HEK293 (cell line): ENCODE measurements at regions not wholly inside any gene's neighbourhood (a gene's known extent, or its start where the extent isn't known, plus 50 kb on each side); places are given as distances from the start of the nearest gene placed in this dataset.

Experiments used
- CTCF ChIP-seq: fragments of 450-650 bp; formaldehyde crosslinking; IDR thresholded peaks from 2 replicates; pipeline ENCODE4 v1.5.1; 2016; ENCODE audit warnings: missing biosample characterization, missing genetic modification characterization
- PRDM6 ChIP-seq: fragments of 450-650 bp; formaldehyde crosslinking; IDR thresholded peaks from 2 replicates; pipeline ENCODE4 v1.5.1; 2017; ENCODE audit warnings: missing biosample characterization, missing genetic modification characterization
- SALL2 ChIP-seq: fragments of 450-650 bp; formaldehyde crosslinking; IDR thresholded peaks from 2 replicates; pipeline ENCODE4 v1.5.0; 2017; ENCODE audit warnings: missing biosample characterization, mild to moderate bottlenecking, missing genetic modification characterization, borderline replicate concordance
- YY2 ChIP-seq: fragments of 450-650 bp; formaldehyde crosslinking; IDR thresholded peaks from 2 replicates; pipeline ENCODE4 v1.5.1; 2016; ENCODE audit warnings: missing biosample characterization, missing genetic modification characterization
- ZBTB7A ChIP-seq: fragments of 450-650 bp; formaldehyde crosslinking; IDR thresholded peaks from 2 replicates; pipeline ENCODE4 v1.5.1; 2016; ENCODE audit warnings: low read depth, missing biosample characterization, missing genetic modification characterization
- ZFP3 ChIP-seq: fragments of 450-650 bp; formaldehyde crosslinking; IDR thresholded peaks from 2 replicates; pipeline ENCODE4 v1.5.1; 2016; ENCODE audit warnings: low read depth, missing biosample characterization, missing genetic modification characterization
- ZNF140 ChIP-seq: fragments of 450-650 bp; formaldehyde crosslinking; IDR thresholded peaks from 2 replicates; pipeline ENCODE4 v1.5.1; 2016; ENCODE audit warnings: missing biosample characterization, missing genetic modification characterization
- ZNF18 ChIP-seq: fragments of 450-650 bp; formaldehyde crosslinking; IDR thresholded peaks from 2 replicates; pipeline ENCODE4 v1.5.1; 2016; ENCODE audit warnings: missing biosample characterization, missing genetic modification characterization
- ZNF580 ChIP-seq: fragments of 450-650 bp; formaldehyde crosslinking; IDR thresholded peaks from 2 replicates; pipeline ENCODE4 v1.5.1; 2016; ENCODE audit warnings: missing biosample characterization, missing genetic modification characterization
- ZNF639 ChIP-seq: fragments of 450-650 bp; formaldehyde crosslinking; IDR thresholded peaks from 2 replicates; pipeline ENCODE4 v1.5.1; 2016; ENCODE audit warnings: missing biosample characterization, missing genetic modification characterization
- ZNF785 ChIP-seq: fragments of 450-650 bp; formaldehyde crosslinking; IDR thresholded peaks from 2 replicates; pipeline ENCODE4 v1.5.1; 2016; ENCODE audit warnings: missing biosample characterization, missing genetic modification characterization

- no peak for TF ChIP-seq ZNF639 (tag by site-specific recombination)
- TF ChIP-seq SALL2 (tag by site-specific recombination): no peak
- TF ChIP-seq CTCF: no peak
- TF ChIP-seq ZBTB7A (tag by site-specific recombination): no peak
- no peak for TF ChIP-seq PRDM6 (tag by site-specific recombination)
- TF ChIP-seq ZNF140: no peak
- no peak for TF ChIP-seq ZNF580 (tag by site-specific recombination)
- no peak for TF ChIP-seq ZNF785
- no peak for TF ChIP-seq YY2 (tag by site-specific recombination)
- TF ChIP-seq ZFP3: no peak
- TF ChIP-seq ZNF18 (tag by site-specific recombination): no peak
Observed at GRCh38 chr3:44132593-44132992, 109.1 kb upstream of the TOPAZ1 start.
